PC-9 (cell line): ENCODE measurements at regions not wholly inside any gene's neighbourhood (a gene's known extent, or its start where the extent isn't known, plus 50 kb on each side); places are given as distances from the start of the nearest gene placed in this dataset.

Experiments used
- BruUV-seq: library from RNA; stranded (reverse); fragments of 400-500 nt; replicated peaks from 2 replicates; lab custom pipeline; 2021; lab: Mats Ljungman, UMichigan
- CTCF ChIA-PET: fragments of 300-600 bp; sonication (Branson Sonifier 250); formaldehyde crosslinking; loops from one replicate; lab custom pipeline; 2022; ENCODE audit warnings: antibody characterized with exemption; lab: Charles Lee
- POLR2A ChIA-PET: fragments of 300-600 bp; sonication (Branson Sonifier 250); formaldehyde crosslinking; loops from one replicate; lab custom pipeline; 2022; ENCODE audit warnings: antibody characterized with exemption; ENCODE audit not compliant: unreplicated experiment; lab: Charles Lee
- DNase-seq, 2 experiments: peaks; one replicate each; pipeline versions ENCODE4 v3.0.0 to v3.0.0-alpha.2; 2015 to 2022; ENCODE audit warnings: mixed read lengths in 1 of 2
- H2AFZ ChIP-seq: fragments of 200-600 bp; sonication (generic); 2 replicates; pipeline ENCODE4 v1.8.1; 2017; ENCODE audit warnings: antibody characterized with exemption
- H3F3A ChIP-seq: fragments of 200-600 bp; sonication (generic); 2 replicates; pipeline ENCODE4 v1.8.1; 2017; ENCODE audit warnings: antibody characterized with exemption, mild to moderate bottlenecking, low read depth; ENCODE audit not compliant: insufficient read depth
- H3K27ac ChIP-seq: fragments of 200-600 bp; sonication (generic); 2 replicates; pipeline ENCODE4 v1.6.1; 2016; ENCODE audit warnings: mixed run types
- H3K27me3 ChIP-seq: fragments of 200-600 bp; sonication (generic); 2 replicates; pipeline ENCODE4 v1.6.1; 2016; ENCODE audit warnings: low read depth, mixed run types; ENCODE audit not compliant: insufficient read depth
- H3K36me3 ChIP-seq: fragments of 200-600 bp; sonication (generic); 2 replicates; pipeline ENCODE4 v1.6.1; 2016; ENCODE audit warnings: low read depth, mixed run types
- H3K4me1 ChIP-seq: fragments of 200-600 bp; sonication (generic); replicated peaks from 2 replicates; pipeline ENCODE4 v1.6.1; 2016; ENCODE audit warnings: mixed run types; ENCODE audit not compliant: insufficient read depth
- H3K4me2 ChIP-seq: fragments of 200-600 bp; sonication (generic); 2 replicates; pipeline ENCODE4 v1.6.1; 2017; ENCODE audit warnings: mixed run types
- H3K4me3 ChIP-seq: fragments of 200-600 bp; sonication (generic); 2 replicates; pipeline ENCODE4 v1.6.1; 2016; ENCODE audit warnings: mixed run types
- H3K79me2 ChIP-seq: fragments of 200-600 bp; sonication (generic); 2 replicates; pipeline ENCODE4 v1.6.1; 2017; ENCODE audit warnings: low read depth, mixed run types
- H3K9me2 ChIP-seq: fragments of 200-600 bp; sonication (generic); 2 replicates; pipeline ENCODE4 v1.8.1; 2017; ENCODE audit warnings: mild to moderate bottlenecking; ENCODE audit not compliant: insufficient read depth
- H3K9me3 ChIP-seq: fragments of 200-600 bp; sonication (generic); 2 replicates; pipeline ENCODE4 v1.8.1; 2016; ENCODE audit warnings: low read depth; ENCODE audit not compliant: insufficient read depth
- H4K20me1 ChIP-seq: fragments of 200-600 bp; sonication (generic); 2 replicates; pipeline ENCODE4 v1.8.1; 2017; ENCODE audit not compliant: insufficient read depth
- EZH2 ChIP-seq: fragments of 200-600 bp; sonication (generic); IDR thresholded peaks from 2 replicates; pipeline ENCODE4 v1.8.0; 2017; ENCODE audit warnings: antibody characterized with exemption, low read depth
- intact Hi-C: fragments of 100-400 bp; cut with micrococcal nuclease; formaldehyde crosslinking; loops from one replicate; pipeline ENCODE4 v1.10.0; 2022; ENCODE audit not compliant: unreplicated experiment
- TF ChIP-seq, protein P1 (sequence below): fragments of 200-600 bp; sonication (generic); conservative IDR thresholded peaks from 2 replicates; pipeline ENCODE4 v1.6.1; 2017; ENCODE audit warnings: mixed run types, antibody characterized with exemption, mild to moderate bottlenecking, moderate library complexity

DNA sequence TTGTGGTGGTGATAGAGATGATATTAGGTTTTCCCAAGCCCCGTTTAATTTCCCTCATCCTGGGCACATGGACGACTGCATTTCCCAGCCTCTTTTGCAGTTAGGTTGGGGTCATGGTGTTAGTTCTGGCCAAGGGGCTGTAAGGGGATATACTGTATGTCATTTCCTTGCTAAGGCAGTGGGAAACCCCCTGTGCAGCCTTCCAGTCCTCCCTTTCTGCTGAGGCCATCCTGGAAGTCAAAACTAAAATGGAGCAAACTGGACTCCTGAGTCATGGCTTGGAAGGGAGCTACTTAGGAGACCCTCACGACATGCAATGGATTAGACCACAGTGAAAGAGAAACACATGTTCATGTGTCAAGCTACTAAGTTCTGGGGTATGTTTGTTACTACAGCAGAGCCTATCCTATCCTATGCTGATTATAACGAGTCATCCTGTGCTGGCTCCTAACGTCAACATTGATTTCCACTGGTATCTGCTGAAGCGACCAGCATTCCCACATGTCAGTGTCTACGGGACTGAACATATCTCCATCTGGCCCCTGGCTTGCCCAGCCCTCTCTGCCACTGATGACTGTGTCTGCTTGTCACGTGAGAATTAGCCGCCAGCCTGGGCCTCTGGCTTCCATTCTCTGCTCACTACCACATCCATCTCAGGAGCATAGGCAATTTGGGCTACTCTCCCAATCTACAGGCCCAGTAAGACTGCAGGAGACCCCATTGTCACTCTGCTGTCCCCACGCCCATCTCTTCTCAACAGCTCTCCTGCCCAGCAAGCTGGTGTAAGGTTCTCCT, 85.6 kb upstream of the MEF2A start:
- no TSS peak for BruUV-seq
- POLR2A ChIA-PET: no interaction called here
- H3K36me3 ChIP-seq: no peaks in the 10 kb centered on the region
- no peaks in the 10 kb centered on the region for H3K79me2 ChIP-seq
- H4K20me1 ChIP-seq: no peaks in the 10 kb centered on the region
- H3K4me1 ChIP-seq: peaks cover 13% of the 10 kb centered on the region
- H3K4me2 ChIP-seq: no peak overlapping the region
- CTCF ChIA-PET: interaction anchor here (0.6 kb wide), 1 partner anchor 221 kb away, joined by 4 read pairs; no protein-coding TSS in a partner anchor
- no peak overlapping the region for H2AFZ ChIP-seq
- no peaks in the 10 kb centered on the region for H3K27me3 ChIP-seq
- H3K9me2 ChIP-seq: no peaks in the 10 kb centered on the region
- no peak for DNase-seq
- no peaks in the 10 kb centered on the region for H3F3A ChIP-seq
- intact Hi-C loops: no loop called here
- no peak overlapping the region for H3K27ac ChIP-seq
- H3K4me3 ChIP-seq: no peak overlapping the region
- no peak for TF ChIP-seq EZH2
- H3K9me3 ChIP-seq: no peaks in the 10 kb centered on the region

DNA sequence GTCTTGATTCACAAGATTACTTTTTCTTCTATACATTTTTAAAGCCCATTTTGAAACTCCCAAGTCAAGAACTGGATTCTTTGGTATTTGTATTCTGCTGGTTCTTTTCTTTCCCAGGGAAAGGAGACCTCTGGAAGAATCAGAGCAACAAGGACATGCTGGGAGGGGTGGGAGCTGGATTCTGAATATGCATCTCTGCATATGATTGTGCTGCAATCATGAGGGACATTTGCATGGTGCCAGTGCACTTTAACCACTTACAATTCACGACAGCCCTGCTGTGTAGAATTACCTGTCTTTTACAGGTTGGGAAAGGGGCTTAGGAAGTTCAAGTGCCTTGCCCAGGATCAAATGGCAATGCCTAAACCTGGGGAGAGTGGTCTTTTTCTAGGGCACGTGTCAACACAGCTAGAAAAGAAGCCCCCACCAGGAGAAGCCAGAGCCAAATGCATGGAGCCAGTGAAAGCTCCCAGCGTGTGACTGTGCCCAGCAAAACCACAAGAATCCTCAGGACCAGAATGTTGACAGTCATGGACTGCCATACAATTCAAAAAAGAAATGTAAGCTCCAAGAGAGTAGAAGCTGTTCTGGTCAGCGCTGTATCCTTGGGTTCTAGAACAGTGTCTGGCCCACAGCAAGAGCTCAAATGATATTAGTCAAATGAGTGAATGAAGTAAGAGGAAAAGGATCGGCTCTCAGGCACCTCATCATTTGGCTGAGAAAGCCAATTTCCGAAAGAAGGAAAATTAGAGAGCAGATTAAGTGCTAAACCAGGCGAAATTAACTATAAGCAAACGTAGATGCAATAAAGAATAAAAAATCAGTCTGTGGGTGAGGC, 84.5 kb upstream of the MEF2A start:
- Histone ChIP-seq H4K20me1 (no peaks in the 10 kb centered on the region), H3K36me3 (no peaks in the 10 kb centered on the region), H3K4me3 (no peak overlapping the region), H3K9me2 (no peaks in the 10 kb centered on the region), H3K9me3 (no peaks in the 10 kb centered on the region), H3K4me2 (no peak overlapping the region), H3K4me1 (peaks cover 8% of the 10 kb centered on the region), H3K27ac (no peak overlapping the region), H3K79me2 (no peaks in the 10 kb centered on the region), H3K27me3 (no peaks in the 10 kb centered on the region), H2AFZ (no peak overlapping the region), H3F3A (no peaks in the 10 kb centered on the region)
- no TSS peak for BruUV-seq
- ChIA-PET POLR2A (no interaction called here), CTCF (no interaction called here)
- TF ChIP-seq, protein P1, sequence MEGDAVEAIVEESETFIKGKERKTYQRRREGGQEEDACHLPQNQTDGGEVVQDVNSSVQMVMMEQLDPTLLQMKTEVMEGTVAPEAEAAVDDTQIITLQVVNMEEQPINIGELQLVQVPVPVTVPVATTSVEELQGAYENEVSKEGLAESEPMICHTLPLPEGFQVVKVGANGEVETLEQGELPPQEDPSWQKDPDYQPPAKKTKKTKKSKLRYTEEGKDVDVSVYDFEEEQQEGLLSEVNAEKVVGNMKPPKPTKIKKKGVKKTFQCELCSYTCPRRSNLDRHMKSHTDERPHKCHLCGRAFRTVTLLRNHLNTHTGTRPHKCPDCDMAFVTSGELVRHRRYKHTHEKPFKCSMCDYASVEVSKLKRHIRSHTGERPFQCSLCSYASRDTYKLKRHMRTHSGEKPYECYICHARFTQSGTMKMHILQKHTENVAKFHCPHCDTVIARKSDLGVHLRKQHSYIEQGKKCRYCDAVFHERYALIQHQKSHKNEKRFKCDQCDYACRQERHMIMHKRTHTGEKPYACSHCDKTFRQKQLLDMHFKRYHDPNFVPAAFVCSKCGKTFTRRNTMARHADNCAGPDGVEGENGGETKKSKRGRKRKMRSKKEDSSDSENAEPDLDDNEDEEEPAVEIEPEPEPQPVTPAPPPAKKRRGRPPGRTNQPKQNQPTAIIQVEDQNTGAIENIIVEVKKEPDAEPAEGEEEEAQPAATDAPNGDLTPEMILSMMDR: no peak
- TF ChIP-seq EZH2: no peak
- intact Hi-C loops: no loop called here
- DNase-seq: no peak

GRCh38 chr15:99481951-99482230, 83.9 kb upstream of the MEF2A start:
- H3F3A ChIP-seq: no peaks in the 10 kb centered on the region
- ChIA-PET POLR2A (no interaction called here), CTCF (no interaction called here)
- no peak overlapping the region for H2AFZ ChIP-seq
- H3K79me2 ChIP-seq: no peaks in the 10 kb centered on the region
- no peaks in the 10 kb centered on the region for H3K27me3 ChIP-seq
- no peak overlapping the region for H3K27ac ChIP-seq
- no TSS peak for BruUV-seq
- DNase-seq: no peak
- intact Hi-C loops: no loop called here
- H3K36me3 ChIP-seq: no peaks in the 10 kb centered on the region
- H3K4me1 ChIP-seq: peaks cover 7% of the 10 kb centered on the region
- TF ChIP-seq EZH2: no peak
- no peaks in the 10 kb centered on the region for H3K9me2 ChIP-seq
- no peaks in the 10 kb centered on the region for H3K9me3 ChIP-seq
- no peaks in the 10 kb centered on the region for H4K20me1 ChIP-seq
- no peak overlapping the region for H3K4me3 ChIP-seq
- H3K4me2 ChIP-seq: no peak overlapping the region

- CTCF ChIA-PET: no interaction called here
- Histone ChIP-seq H3K9me2 (no peaks in the 10 kb centered on the region), H2AFZ (no peak overlapping the region), H3K4me3 (no peak overlapping the region), H3F3A (no peaks in the 10 kb centered on the region), H3K27me3 (no peaks in the 10 kb centered on the region), H3K4me2 (no peak overlapping the region), H3K79me2 (no peaks in the 10 kb centered on the region), H4K20me1 (no peaks in the 10 kb centered on the region), H3K9me3 (no peaks in the 10 kb centered on the region), H3K36me3 (no peaks in the 10 kb centered on the region), H3K4me1 (peaks cover 9% of the 10 kb centered on the region; the same call in 1 of the 2 replicates), H3K27ac (no peak overlapping the region)
- POLR2A ChIA-PET: no interaction called here
- intact Hi-C loops: no loop called here
- no peak for DNase-seq
- TF ChIP-seq, protein P1: no peak
- TF ChIP-seq EZH2: no peak
- no TSS peak for BruUV-seq
Observed at GRCh38 chr15:99482993-99483392, 82.8 kb upstream of the MEF2A start.
